Stimulated activated CD4-positive, alpha-beta T cell treated with anti-CD3 and anti-CD28 coated beads, Interleukin-15, amount 100 ng/mL, for 24 hours (primary cell): ENCODE measurements at regions not wholly inside any gene's neighbourhood (a gene's known extent, or its start where the extent isn't known, plus 50 kb on each side); places are given as distances from the start of the nearest gene placed in this dataset.
A peak's percentile ranks its signal among the peaks of the same experiment; 100 is the strongest.
"Not testable (repeated sequence)": the region's sequence is repeated elsewhere in the genome, so short reads cannot be mapped to it uniquely, and the experiment has no call there.

Source experiments
- DNase-seq: peaks from one replicate; pipeline ENCODE4 v3.0.0-alpha.2; 2020

GRCh38 chr5:163309914-163310313 is 127.5 kb upstream of the CCNG1 start:
- DNase-seq: no peak

- DNase-seq: no peak
Observed at GRCh38 chr5:163310997-163311396, 126.4 kb upstream of the CCNG1 start.

- no peak for DNase-seq
Observed at GRCh38 chr5:163312598-163312997, 124.8 kb upstream of the CCNG1 start.

GRCh38 chr5:163313049-163313448 is 124.3 kb upstream of the CCNG1 start:
- DNase-seq: not testable (repeated sequence)

- DNase-seq: not testable (repeated sequence)
Observed at GRCh38 chr5:163316374-163316773, 121.0 kb upstream of the CCNG1 start.

GRCh38 chr5:163318707-163319106 is 118.7 kb upstream of the CCNG1 start:
- no peak for DNase-seq

- DNase-seq: no peak
Observed at GRCh38 chr5:163321511-163321910, 115.9 kb upstream of the CCNG1 start.

GRCh38 chr5:163330723-163331668 is 106.4 kb upstream of the CCNG1 start:
- no peak for DNase-seq

GRCh38 chr5:163336074-163336473 is 101.3 kb upstream of the CCNG1 start:
- DNase-seq: not testable (repeated sequence)

GRCh38 chr5:163339148-163339547 is 98.2 kb upstream of the CCNG1 start:
- DNase-seq: no peak

- not testable (repeated sequence) for DNase-seq
Observed at GRCh38 chr5:163340378-163340777, 97.0 kb upstream of the CCNG1 start.

GRCh38 chr5:163342306-163342705 is 95.1 kb upstream of the CCNG1 start:
- no peak for DNase-seq

- no peak for DNase-seq
Observed at GRCh38 chr5:163345216-163345615, 92.2 kb upstream of the CCNG1 start.

GRCh38 chr5:163347671-163348070 is 89.7 kb upstream of the CCNG1 start:
- DNase-seq: peak; percentile 63

- DNase-seq: no peak
Observed at GRCh38 chr5:163350083-163350482, 87.3 kb upstream of the CCNG1 start.

- DNase-seq: no peak
Observed at GRCh38 chr5:163352531-163352930, 84.9 kb upstream of the CCNG1 start.

- not testable (repeated sequence) for DNase-seq
Observed at GRCh38 chr5:163355811-163356210, 81.6 kb upstream of the CCNG1 start.

- DNase-seq: no peak
Observed at GRCh38 chr5:163357636-163358035, 79.8 kb upstream of the CCNG1 start.

GRCh38 chr5:163360656-163361055 is 76.7 kb upstream of the CCNG1 start:
- no peak for DNase-seq

GRCh38 chr5:163361450-163361849 is 75.9 kb upstream of the CCNG1 start:
- DNase-seq: no peak

- DNase-seq: no peak
Observed at GRCh38 chr5:163362840-163363371, 74.5 kb upstream of the CCNG1 start.

- DNase-seq: no peak
Observed at GRCh38 chr5:163363389-163363788, 74.0 kb upstream of the CCNG1 start.

- DNase-seq: no peak
Observed at GRCh38 chr5:163366757-163367156, 70.6 kb upstream of the CCNG1 start.

GRCh38 chr5:163369776-163370385 is 67.5 kb upstream of the CCNG1 start:
- no peak for DNase-seq
